GM12878 (cell line): ENCODE measurements at regions not wholly inside any gene's neighbourhood (a gene's known extent, or its start where the extent isn't known, plus 50 kb on each side); places are given as distances from the start of the nearest gene placed in this dataset.

ENCODE experiments used
- ATAC-seq: fragments of 200-7000 bp; cut with Tn5 transposase; 3 replicates; pipeline ENCODE4 v1.9.1; 2020; ENCODE audit warnings: mild to moderate bottlenecking, moderate library complexity
- BruUV-seq: library from RNA; stranded (reverse); fragments of 400-500 nt; replicated peaks from 2 replicates; lab custom pipeline; 2021; lab: Mats Ljungman, UMichigan
- CTCF ChIA-PET: fragments of 300-600 bp; sonication (Branson Sonifier 250); formaldehyde crosslinking; extraction: SDS; loops from one replicate; lab custom pipeline; 2021; ENCODE audit warnings: inconsistent platforms; lab: Yijun Ruan, JAX
- POLR2A ChIA-PET: fragments of 350-600 bp; formaldehyde crosslinking; extraction: SDS; loops from one replicate; lab custom pipeline; 2021; ENCODE audit warnings: inconsistent platforms; lab: Charles Lee
- RAD21 ChIA-PET: fragments of 300-600 bp; sonication (Branson Sonifier 250); formaldehyde crosslinking; loops from one replicate; lab custom pipeline; 2023; ENCODE audit warnings: antibody characterized with exemption; ENCODE audit not compliant: unreplicated experiment; lab: Charles Lee
- SMC1A ChIA-PET: fragments of 300-600 bp; sonication (Branson Sonifier 250); formaldehyde crosslinking; loops from one replicate; lab custom pipeline; 2023; ENCODE audit not compliant: unreplicated experiment, uncharacterized antibody; lab: Charles Lee
- DNase-seq: peaks from one replicate; pipeline ENCODE4 v3.0.0-alpha.2; 2011; ENCODE audit warnings: low read depth, low spot score
- FAIRE-seq: peaks from 3 replicates; lab custom pipeline; 2011; peaks lifted over from hg19 to GRCh38; lab: Jason Lieb, UNC
- H2AFZ ChIP-seq: 2 replicates; pipeline ENCODE4 v1.6.0; 2011; ENCODE audit warnings: low read depth, low read length, control low read depth; ENCODE audit not compliant: control insufficient read depth
- H3K27ac ChIP-seq: 2 replicates; pipeline ENCODE4 v1.5.1; 2011; ENCODE audit warnings: control low read depth; ENCODE audit not compliant: control insufficient read depth, insufficient read depth
- H3K27me3 ChIP-seq, 2 experiments: replicated peaks in 1 of 2; 2 replicates each; pipeline versions ENCODE4 v1.6.0 to v1.6.1; 2011; ENCODE audit warnings: low read length in 1 of 2; ENCODE audit not compliant: control insufficient read depth in 2 of 2, insufficient read depth in 2 of 2
- H3K36me3 ChIP-seq, 2 experiments: 2 replicates each; pipeline ENCODE4 v1.5.1; 2011; ENCODE audit warnings: low read length in 1 of 2; ENCODE audit not compliant: control insufficient read depth in 2 of 2, insufficient read depth in 2 of 2
- H3K4me1 ChIP-seq: 2 replicates; pipeline ENCODE4 v1.6.1; 2011; ENCODE audit warnings: mild to moderate bottlenecking, low read length, moderate library complexity, mixed read lengths; ENCODE audit not compliant: control insufficient read depth, insufficient read depth
- H3K4me2 ChIP-seq: 2 replicates; pipeline ENCODE4 v1.6.0; 2011; ENCODE audit warnings: control low read depth; ENCODE audit not compliant: control insufficient read depth, insufficient read depth
- H3K4me3 ChIP-seq: fragments of 200-600 bp; sonication (generic); 2 replicates; pipeline ENCODE4 v1.5.1; 2016
- H3K79me2 ChIP-seq: 2 replicates; pipeline ENCODE4 v1.6.0; 2011; ENCODE audit warnings: low read length; ENCODE audit not compliant: control insufficient read depth, insufficient read depth
- H3K9ac ChIP-seq: 2 replicates; pipeline ENCODE4 v1.8.0; 2011; ENCODE audit warnings: low read length, control low read depth, mixed read lengths; ENCODE audit not compliant: control insufficient read depth, insufficient read depth
- H3K9me3 ChIP-seq: replicated peaks from 3 replicates; pipeline ENCODE4 v1.5.1; 2011; ENCODE audit warnings: mild to moderate bottlenecking, low read length; ENCODE audit not compliant: control insufficient read depth, insufficient read depth
- H4K20me1 ChIP-seq: 2 replicates; pipeline ENCODE4 v1.6.0; 2011; ENCODE audit not compliant: control insufficient read depth, insufficient read depth
- ATF2 ChIP-seq: IDR thresholded peaks from 2 replicates; pipeline ENCODE4 v1.6.1; 2012; ENCODE audit warnings: low read length, inconsistent platforms
- CEBPB ChIP-seq, 2 experiments: fragments of 150-350 bp in 1 of 2; IDR thresholded peaks; 2 replicates each; pipeline ENCODE4 v1.6.1; 2012 to 2014; ENCODE audit warnings: low read depth in 2 of 2, low read length in 2 of 2, borderline replicate concordance in 1 of 2, inconsistent platforms in 1 of 2
- E2F8 ChIP-seq: fragments of 450-650 bp; IDR thresholded peaks from 2 replicates; pipeline ENCODE4 v1.6.1; 2018; ENCODE audit warnings: mild to moderate bottlenecking, low read depth, moderate library complexity; ENCODE audit not compliant: partially characterized antibody
- HDAC6 ChIP-seq: fragments of 200-600 bp; sonication (generic); IDR thresholded peaks from one replicate; pipeline ENCODE4 v1.8.0; 2017; ENCODE audit warnings: antibody characterized with exemption; ENCODE audit not compliant: unreplicated experiment
- KAT2A ChIP-seq: conservative IDR thresholded peaks from 2 replicates; pipeline ENCODE4 v1.6.1; 2011; ENCODE audit warnings: low read depth, low read length; ENCODE audit not compliant: control insufficient read depth
- MYB ChIP-seq: fragments of 150-350 bp; IDR thresholded peaks from 2 replicates; pipeline ENCODE4 v1.6.1; 2014; ENCODE audit warnings: mild to moderate bottlenecking, low read depth, low read length, borderline replicate concordance
- NFYA ChIP-seq: IDR thresholded peaks from 2 replicates; pipeline ENCODE4 v1.6.1; 2011; ENCODE audit warnings: low read depth, mild to moderate bottlenecking, low read length, improper control_type of control experiment, borderline replicate concordance
- POU2F2 ChIP-seq: IDR thresholded peaks from 3 replicates; pipeline ENCODE4 v1.6.1; 2011; ENCODE audit warnings: low read depth, mild to moderate bottlenecking, low read length, borderline replicate concordance
- RB1 ChIP-seq: fragments of 450-650 bp; formaldehyde crosslinking; IDR thresholded peaks from 2 replicates; pipeline ENCODE4 v1.6.1; 2017; ENCODE audit warnings: mild to moderate bottlenecking, borderline replicate concordance
- RELA ChIP-seq: fragments of 450-650 bp; IDR thresholded peaks from 2 replicates; pipeline ENCODE4 v1.8.0; 2014; ENCODE audit warnings: borderline replicate concordance; ENCODE audit not compliant: partially characterized antibody
- SP1 ChIP-seq: IDR thresholded peaks from one replicate; pipeline ENCODE4 v1.6.1; 2011; ENCODE audit warnings: low read depth, low read length
- SPI1 ChIP-seq: IDR thresholded peaks from 2 replicates; pipeline ENCODE4 v1.6.1; 2011; ENCODE audit warnings: low read depth, mild to moderate bottlenecking, low read length, moderate library complexity, borderline replicate concordance; ENCODE audit not compliant: insufficient read depth
- STAT1 ChIP-seq: fragments of 450-650 bp; conservative IDR thresholded peaks from 2 replicates; pipeline ENCODE4 v1.6.1; 2014; ENCODE audit warnings: antibody characterized with exemption, mild to moderate bottlenecking
- TCF3 ChIP-seq: IDR thresholded peaks from 2 replicates; pipeline ENCODE4 v1.6.1; 2012; ENCODE audit warnings: low read depth, mild to moderate bottlenecking, low read length, borderline replicate concordance; ENCODE audit not compliant: insufficient read depth
- ZBED1 ChIP-seq: IDR thresholded peaks from 2 replicates; pipeline ENCODE4 v1.6.1; 2016; ENCODE audit warnings: borderline replicate concordance
- ZNF274 ChIP-seq: IDR thresholded peaks from one replicate; pipeline ENCODE4 v1.8.0; 2011; ENCODE audit not compliant: insufficient read length, insufficient read depth
- ZSCAN29 ChIP-seq: fragments of 450-650 bp; IDR thresholded peaks from 2 replicates; pipeline ENCODE4 v1.6.1; 2017; ENCODE audit warnings: mild to moderate bottlenecking, moderate library complexity
- WGBS: methylation state at CpG from one replicate; pipeline ENCODE4 v1.1.6; 2016; ENCODE audit warnings: low lambda C conversion rate; ENCODE audit not compliant: insufficient replicate concordance, insufficient coverage; ENCODE audit errors: missing lambda C conversion rate; 5-methylcytosine and 5-hydroxymethylcytosine counted together
- in situ Hi-C: fragments of 300-500 bp; cut with MboI; formaldehyde crosslinking; loops from 9 replicates; pipeline ENCODE4 v1.14.3; 2018; ENCODE audit warnings: mixed read lengths
- intact Hi-C: fragments of 100-400 bp; cut with micrococcal nuclease; formaldehyde crosslinking; loops from one replicate; pipeline ENCODE4 v1.14.2; 2022; ENCODE audit not compliant: unreplicated experiment

GRCh38 chr6:134373993-134374392 lies 56.1 kb upstream of the SGK1 start:
- Histone ChIP-seq H2AFZ (peak overlapping the region; percentile 66), H3K9me3 (no peaks in the 10 kb centered on the region; the same call in 1 of the 3 replicates), H3K4me2 (peak overlapping the region; percentile 69; the same call in 1 of the 2 replicates), H3K27me3 (no peaks in the 10 kb centered on the region), H3K9ac (no peak overlapping the region), H4K20me1 (no peaks in the 10 kb centered on the region), H3K36me3 (no peaks in the 10 kb centered on the region), H3K79me2 (no peaks in the 10 kb centered on the region), H3K4me3 (no peak overlapping the region), H3K4me1 (peaks cover 24% of the 10 kb centered on the region), H3K27ac (peak overlapping the region; percentile 70)
- ChIA-PET RAD21 (interaction anchor here (0.7 to 3.0 kb wide), 20 partner anchors 10 to 266 kb away, joined by 3 to 32 read pairs (median 4); no protein-coding TSS in a partner anchor), POLR2A (interaction anchor here (0.6 to 1.7 kb wide), 4 partner anchors 12 to 713 kb away, joined by 4 to 6 read pairs (median 5); partner anchors contain the start of gene HBS1L), SMC1A (interaction anchor here (0.8 to 2.7 kb wide), 16 partner anchors 7 to 788 kb away, joined by 3 to 23 read pairs (median 6); no protein-coding TSS in a partner anchor), CTCF (interaction anchor here (0.7 to 1.8 kb wide), 8 partner anchors 9 to 200 kb away, joined by 3 to 7 read pairs (median 3); no protein-coding TSS in a partner anchor)
- 81% methylated on average over 5 of the region's 5 CpGs for WGBS
- BruUV-seq: no TSS peak
- intact Hi-C loops (loop anchor here (2.0 to 10.0 kb wide), 3 partner anchors 127 to 419 kb away; partner anchors contain the start of gene TBPL1), in situ Hi-C loops (no loop called here)
- no peak for FAIRE-seq
- ATAC-seq: no peak
- no peak for DNase-seq
- no peak for TF ChIP-seq ZSCAN29
- no peak for TF ChIP-seq POU2F2
- TF ChIP-seq RELA: no peak
- TF ChIP-seq HDAC6: no peak
- TF ChIP-seq MYB: no peak
- no peak for TF ChIP-seq ATF2
- TF ChIP-seq ZNF274: no peak
- no peak for TF ChIP-seq SP1
- TF ChIP-seq KAT2A: no peak
- TF ChIP-seq TCF3: no peak
- TF ChIP-seq CEBPB (IDR thresholded peaks at IDR 0.05; ENCODE audit: borderline replicate concordance in 1 of 2, low read depth in 2 of 2, low read length in 2 of 2): no peak
- no peak for TF ChIP-seq NFYA
- no peak for TF ChIP-seq STAT1
- TF ChIP-seq RB1: no peak
- TF ChIP-seq ZBED1: no peak
- TF ChIP-seq SPI1: no peak
- no peak for TF ChIP-seq E2F8
